ENCODE measurements at regions not wholly inside any gene's neighbourhood (a gene's known extent, or its start where the extent isn't known, plus 50 kb on each side); places are given as distances from the start of the nearest gene placed in this dataset.

DNA sequence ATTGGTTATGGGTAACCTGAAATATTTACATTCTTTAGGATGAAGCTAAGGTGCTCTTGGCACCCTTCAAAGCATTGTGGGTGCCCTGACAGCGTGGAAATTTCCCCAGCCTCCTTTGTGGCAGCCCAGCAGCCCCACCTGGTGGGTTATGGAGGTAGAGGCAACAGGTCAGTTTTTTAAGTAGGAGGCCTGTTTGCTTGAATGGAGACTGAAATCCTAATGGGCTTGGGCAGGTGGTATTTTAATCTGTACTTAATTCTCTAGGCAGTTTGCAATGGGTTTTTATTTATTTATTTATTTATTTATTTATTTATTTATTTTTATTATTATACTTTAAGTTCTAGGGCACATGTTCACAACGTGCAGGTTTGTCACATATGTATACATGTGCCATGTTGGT is 139.4 kb downstream of the EPC1 start (continued):
- TF ChIP-seq MLLT1 (IDR thresholded peaks at IDR 0.05) (no peak), SMC3 (conservative IDR thresholded peaks at IDR 0.05; ENCODE audit: insufficient read depth, low read depth, low read length) (peak; percentile 77), ZNF146 (CRISPR knock-in tag; IDR thresholded peaks at IDR 0.05; ENCODE audit: unreplicated experiment) (no peak), CREM (IDR thresholded peaks at IDR 0.05; ENCODE audit: low read depth) (no peak), NR3C1 (CRISPR knock-in tag; IDR thresholded peaks at IDR 0.05) (no peak), DPF2 (IDR thresholded peaks at IDR 0.05) (no peak), HINFP (tag; conservative IDR thresholded peaks at IDR 0.05; ENCODE audit: low read depth) (no peak), RAD21 (CRISPR knock-in tag; conservative IDR thresholded peaks at IDR 0.05 in 1 of 2, IDR thresholded peaks at IDR 0.05 in 1 of 2) (peak; percentile 77 to 87), ZNF785 (CRISPR knock-in tag; IDR thresholded peaks at IDR 0.05) (no peak), CXXC5 (CRISPR knock-in tag; IDR thresholded peaks at IDR 0.05) (0 out of 2 replicates have a peak, but pooled peaks have one; percentile 17), NR4A1 (CRISPR knock-in tag; IDR thresholded peaks at IDR 0.05) (no peak), NR4A1 (tag; IDR thresholded peaks at IDR 0.05) (no peak), ZNF316 (IDR thresholded peaks at IDR 0.05) (no peak)
- TF ChIP-seq, protein P1, sequence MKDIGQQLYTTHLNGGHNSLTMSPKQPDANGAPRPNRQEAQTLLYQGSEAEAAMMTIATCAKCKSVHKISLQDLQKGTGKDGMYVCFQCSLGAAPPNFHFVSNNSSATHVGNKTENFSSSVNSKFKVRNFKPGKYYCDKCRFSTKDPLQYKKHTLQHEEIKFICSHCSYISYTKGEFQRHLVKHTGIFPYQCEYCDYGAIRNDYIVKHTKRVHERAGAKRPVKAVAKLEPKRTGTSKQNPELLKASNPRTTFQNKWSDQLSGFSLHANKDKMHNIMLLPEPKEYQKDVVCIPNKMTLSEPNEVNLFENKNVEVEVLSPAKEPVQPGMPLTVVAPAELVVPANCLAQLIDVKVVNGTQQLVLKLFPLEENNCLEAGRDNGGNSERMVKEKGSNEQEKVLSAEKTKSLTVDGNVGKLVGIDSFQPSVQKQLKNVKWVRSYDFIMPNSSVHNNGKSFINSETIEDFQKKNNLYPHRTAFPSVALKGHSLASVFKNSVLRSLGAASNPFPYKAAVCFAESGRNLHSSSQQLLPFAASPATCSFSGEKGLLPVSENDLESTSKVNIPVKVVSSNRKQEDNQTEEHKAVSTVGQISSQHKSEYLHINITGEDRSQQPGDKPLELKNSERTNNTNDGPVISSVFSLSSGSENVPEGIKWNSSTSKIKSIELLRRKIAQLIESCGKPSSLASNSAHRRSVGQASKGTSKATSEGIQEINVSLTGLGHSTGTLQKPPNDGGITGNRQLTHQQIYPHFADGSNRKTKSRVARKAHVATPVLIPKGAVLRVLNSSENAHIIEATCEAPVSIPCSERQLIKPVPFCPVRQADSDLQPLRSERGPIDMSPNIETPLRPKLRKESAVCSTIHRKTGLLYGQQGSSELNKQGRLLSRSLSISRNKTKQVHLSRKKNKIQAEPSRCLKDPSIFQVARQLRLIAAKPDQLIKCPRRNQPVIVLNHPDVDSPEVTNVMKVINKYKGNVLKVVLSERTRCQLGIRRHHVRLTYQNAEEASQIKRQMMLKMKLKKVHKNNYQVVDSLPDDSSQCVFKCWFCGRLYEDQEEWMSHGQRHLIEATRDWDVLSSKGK (CRISPR knock-in tag; IDR thresholded peaks at IDR 0.05) = no peak
- TF ChIP-seq, protein P2, sequence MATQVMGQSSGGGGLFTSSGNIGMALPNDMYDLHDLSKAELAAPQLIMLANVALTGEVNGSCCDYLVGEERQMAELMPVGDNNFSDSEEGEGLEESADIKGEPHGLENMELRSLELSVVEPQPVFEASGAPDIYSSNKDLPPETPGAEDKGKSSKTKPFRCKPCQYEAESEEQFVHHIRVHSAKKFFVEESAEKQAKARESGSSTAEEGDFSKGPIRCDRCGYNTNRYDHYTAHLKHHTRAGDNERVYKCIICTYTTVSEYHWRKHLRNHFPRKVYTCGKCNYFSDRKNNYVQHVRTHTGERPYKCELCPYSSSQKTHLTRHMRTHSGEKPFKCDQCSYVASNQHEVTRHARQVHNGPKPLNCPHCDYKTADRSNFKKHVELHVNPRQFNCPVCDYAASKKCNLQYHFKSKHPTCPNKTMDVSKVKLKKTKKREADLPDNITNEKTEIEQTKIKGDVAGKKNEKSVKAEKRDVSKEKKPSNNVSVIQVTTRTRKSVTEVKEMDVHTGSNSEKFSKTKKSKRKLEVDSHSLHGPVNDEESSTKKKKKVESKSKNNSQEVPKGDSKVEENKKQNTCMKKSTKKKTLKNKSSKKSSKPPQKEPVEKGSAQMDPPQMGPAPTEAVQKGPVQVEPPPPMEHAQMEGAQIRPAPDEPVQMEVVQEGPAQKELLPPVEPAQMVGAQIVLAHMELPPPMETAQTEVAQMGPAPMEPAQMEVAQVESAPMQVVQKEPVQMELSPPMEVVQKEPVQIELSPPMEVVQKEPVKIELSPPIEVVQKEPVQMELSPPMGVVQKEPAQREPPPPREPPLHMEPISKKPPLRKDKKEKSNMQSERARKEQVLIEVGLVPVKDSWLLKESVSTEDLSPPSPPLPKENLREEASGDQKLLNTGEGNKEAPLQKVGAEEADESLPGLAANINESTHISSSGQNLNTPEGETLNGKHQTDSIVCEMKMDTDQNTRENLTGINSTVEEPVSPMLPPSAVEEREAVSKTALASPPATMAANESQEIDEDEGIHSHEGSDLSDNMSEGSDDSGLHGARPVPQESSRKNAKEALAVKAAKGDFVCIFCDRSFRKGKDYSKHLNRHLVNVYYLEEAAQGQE (IDR thresholded peaks at IDR 0.05; ENCODE audit: borderline replicate concordance) = peak; percentile 77
- TF ChIP-seq, protein P2 (CRISPR knock-in tag; IDR thresholded peaks at IDR 0.05; ENCODE audit: low read depth) = no peak

All from K562 (cell line).